Ascending aorta (tissue), 2 donors: ENCODE measurements at regions not wholly inside any gene's neighbourhood (a gene's known extent, or its start where the extent isn't known, plus 50 kb on each side); places are given as distances from the start of the nearest gene placed in this dataset.

Experiments
- DNase-seq, 2 donors: peaks; one replicate each; pipeline ENCODE4 v3.0.0-alpha.2; 2019; ENCODE audit warnings: low spot score in 2 of 2
- H3K27ac ChIP-seq, 2 donors: fragments of 200-600 bp; sonication (generic); one replicate each; pipeline ENCODE4 v1.5.1; 2016 to 2017; ENCODE audit warnings: mild to moderate bottlenecking in 1 of 2
- H3K27me3 ChIP-seq: fragments of 200-600 bp; sonication (generic); one replicate; pipeline ENCODE4 v1.5.1; 2017
- H3K36me3 ChIP-seq, 2 donors: fragments of 200-600 bp; sonication (generic); one replicate each; pipeline ENCODE4 v1.5.1; 2016
- H3K4me1 ChIP-seq, 2 donors: fragments of 200-600 bp; sonication (generic); one replicate each; pipeline ENCODE4 v1.5.1; 2016 to 2017; ENCODE audit warnings: mild to moderate bottlenecking in 1 of 2
- H3K4me3 ChIP-seq, 2 donors: fragments of 200-600 bp; sonication (generic); one replicate each; pipeline ENCODE4 v1.5.1; 2016 to 2017; ENCODE audit warnings: mild to moderate bottlenecking in 1 of 2
- H3K9me3 ChIP-seq, 2 donors: fragments of 200-600 bp; sonication (generic); one replicate each; pipeline ENCODE4 v1.5.1; 2016
- CTCF ChIP-seq, 3 experiments: fragments of 200-600 bp in 2 of 3; fragments of 450-650 bp in 1 of 3; sonication (generic) in 2 of 3; IDR thresholded peaks; one replicate each; pipeline ENCODE4 v1.5.1; 2016 to 2019; ENCODE audit warnings: antibody characterized with exemption in 3 of 3, mild to moderate bottlenecking in 1 of 3, moderate library complexity in 1 of 3
- intact Hi-C: fragments of 100-400 bp; cut with DNase I; formaldehyde crosslinking; loops from one replicate; pipeline ENCODE4 v1.15.1; 2023

DNA sequence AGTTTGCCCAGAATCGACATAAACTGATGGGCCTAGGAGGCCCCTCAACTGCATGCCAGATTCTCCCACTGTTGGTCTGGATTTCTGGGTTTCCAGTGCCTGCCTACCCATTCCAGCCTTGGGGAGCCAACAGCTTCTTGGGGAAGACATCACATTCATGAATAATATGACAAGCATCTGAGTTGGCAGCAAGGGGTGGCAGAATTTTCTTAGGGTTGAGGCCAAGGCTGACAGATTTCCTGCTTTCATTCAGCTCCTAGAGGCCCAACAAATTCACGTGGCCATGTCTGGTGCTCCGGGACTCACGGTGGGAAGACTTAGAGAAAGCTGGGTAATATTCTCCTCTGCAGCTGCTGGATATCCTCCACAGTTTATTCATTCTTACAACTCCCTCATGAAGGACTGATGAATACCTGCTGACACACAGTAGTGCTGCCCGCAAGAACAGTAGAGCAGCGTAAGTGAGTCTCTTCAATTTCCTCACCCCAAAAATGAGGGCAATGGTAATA is 305.0 kb upstream of the TNC start:
- H3K27me3 ChIP-seq = no peaks in the 10 kb centered on the region
- TF ChIP-seq CTCF (IDR thresholded peaks at IDR 0.05) = no peak
- H3K36me3 ChIP-seq = no peaks in the 10 kb centered on the region
- peak; percentile 29 to 82 for DNase-seq
- H3K27ac ChIP-seq = peak overlapping the region; percentile 49 to 75
- peaks cover 0 to 3% of the 10 kb centered on the region in 2 donors for H3K4me1 ChIP-seq
- H3K4me3 ChIP-seq = no peak overlapping the region
- H3K9me3 ChIP-seq = peaks cover 0 to 17% of the 10 kb centered on the region in 2 donors
- intact Hi-C loops = loop anchor here (2.0 kb wide), 1 partner anchor 38 kb away; no protein-coding TSS in a partner anchor

DNA sequence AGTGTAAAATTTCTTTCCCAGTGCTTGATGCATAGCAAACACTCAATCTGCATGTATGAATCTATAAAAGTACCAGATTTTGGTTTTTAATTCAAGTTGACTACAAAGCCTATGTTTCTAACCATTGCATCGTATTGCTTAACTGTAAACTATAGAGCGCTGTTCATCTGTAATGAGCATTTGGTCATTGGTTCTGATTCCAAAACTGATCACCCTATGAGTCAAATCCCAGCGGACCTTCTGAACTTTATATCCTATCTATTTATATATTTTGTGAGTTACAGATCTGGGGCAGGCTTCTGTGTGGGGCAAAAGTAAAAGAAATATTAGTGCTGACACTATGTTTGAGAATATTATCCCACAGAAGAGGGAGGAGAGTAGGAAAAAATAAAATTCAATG is 305.7 kb upstream of the TNC start:
- intact Hi-C loops = loop anchor here (2.0 kb wide), 1 partner anchor 37 kb away; no protein-coding TSS in a partner anchor
- Histone ChIP-seq H3K27ac (peak overlapping the region; percentile 49 to 75), H3K4me3 (no peak overlapping the region), H3K36me3 (no peaks in the 10 kb centered on the region), H3K27me3 (no peaks in the 10 kb centered on the region), H3K4me1 (peaks cover 0 to 3% of the 10 kb centered on the region in 2 donors), H3K9me3 (peaks cover 0 to 17% of the 10 kb centered on the region in 2 donors)
- no peak for DNase-seq
- TF ChIP-seq CTCF (IDR thresholded peaks at IDR 0.05) = no peak

DNA sequence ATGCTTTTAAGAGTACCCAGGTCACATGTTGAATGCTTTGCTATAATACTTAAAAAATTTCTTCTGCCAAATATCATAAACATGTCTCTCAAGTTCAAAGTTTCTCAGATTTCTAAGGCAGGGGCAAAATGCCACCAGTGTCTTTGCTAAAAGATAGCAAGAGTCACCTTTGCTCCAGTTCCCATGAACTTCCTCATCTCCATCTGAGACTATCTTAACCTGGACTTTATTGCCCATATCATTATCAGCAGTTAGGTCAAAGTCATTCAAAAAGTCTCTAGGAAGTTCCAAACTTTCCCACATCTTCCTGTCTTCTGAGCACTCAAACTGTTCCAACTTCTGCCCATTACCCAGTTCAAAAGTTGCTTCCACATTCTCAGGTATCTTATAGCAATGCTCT is 307.6 kb upstream of the TNC start:
- H3K36me3 ChIP-seq = no peaks in the 10 kb centered on the region
- DNase-seq = no peak
- H3K4me1 ChIP-seq = peaks cover 0 to 3% of the 10 kb centered on the region in 2 donors
- H3K9me3 ChIP-seq = peaks cover 0 to 14% of the 10 kb centered on the region in 2 donors
- no peak overlapping the region for H3K4me3 ChIP-seq
- H3K27ac ChIP-seq = no peak overlapping the region
- H3K27me3 ChIP-seq = no peaks in the 10 kb centered on the region
- intact Hi-C loops = no loop called here
- TF ChIP-seq CTCF (IDR thresholded peaks at IDR 0.05) = no peak

GRCh38 chr9:115437418-115437817 is 319.5 kb upstream of the TNC start:
- Histone ChIP-seq H3K4me3 (no peak overlapping the region), H3K27ac (no peak overlapping the region), H3K27me3 (no peaks in the 10 kb centered on the region), H3K4me1 (peaks cover 0 to 5% of the 10 kb centered on the region in 2 donors), H3K9me3 (no peaks in the 10 kb centered on the region), H3K36me3 (no peaks in the 10 kb centered on the region)
- no peak for DNase-seq
- intact Hi-C loops = no loop called here
- no peak for TF ChIP-seq CTCF (IDR thresholded peaks at IDR 0.05)

GRCh38 chr9:115439641-115440040 is 321.7 kb upstream of the TNC start:
- intact Hi-C loops = loop anchor here (5.0 kb wide), 1 partner anchor 292 kb away; no protein-coding TSS in a partner anchor
- no peak overlapping the region for H3K27ac ChIP-seq
- no peak overlapping the region for H3K4me3 ChIP-seq
- DNase-seq = no peak
- H3K4me1 ChIP-seq = peaks cover 0 to 12% of the 10 kb centered on the region in 2 donors
- H3K9me3 ChIP-seq = no peaks in the 10 kb centered on the region
- no peak for TF ChIP-seq CTCF (IDR thresholded peaks at IDR 0.05)
- H3K36me3 ChIP-seq = no peaks in the 10 kb centered on the region
- H3K27me3 ChIP-seq = no peaks in the 10 kb centered on the region
